Sigmoid colon (tissue), 4 donors: ENCODE measurements at regions not wholly inside any gene's neighbourhood (a gene's known extent, or its start where the extent isn't known, plus 50 kb on each side); places are given as distances from the start of the nearest gene placed in this dataset.

Experiments used
- CTCF ChIP-seq, 4 experiments: fragments of 450-650 bp in 3 of 4; fragments of 200-600 bp in 1 of 4; IDR thresholded peaks; one replicate each; pipeline ENCODE4 v1.5.1; 2016 to 2019; ENCODE audit warnings: antibody characterized with exemption in 4 of 4, mild to moderate bottlenecking in 3 of 4, moderate library complexity in 2 of 4
- POLR2A ChIP-seq, 2 donors: fragments of 450-650 bp; IDR thresholded peaks; one replicate each; pipeline ENCODE4 v1.6.1; 2016; ENCODE audit warnings: antibody characterized with exemption in 2 of 2, mild to moderate bottlenecking in 2 of 2, moderate library complexity in 2 of 2
- POLR2AphosphoS5 ChIP-seq, 4 donors: sonication (generic); formaldehyde crosslinking; IDR thresholded peaks; one replicate each; pipeline ENCODE4 v1.6.1; 2017; ENCODE audit warnings: antibody characterized with exemption in 4 of 4

GRCh38 chr4:77236806-77237205 lies 79.8 kb downstream of the CCNG2 start:
- TF ChIP-seq CTCF (IDR thresholded peaks at IDR 0.05) (no peak), POLR2AphosphoS5 (IDR thresholded peaks at IDR 0.05) (no peak), POLR2A (IDR thresholded peaks at IDR 0.05) (no peak)
